ENCODE measurements at regions not wholly inside any gene's neighbourhood (a gene's known extent, or its start where the extent isn't known, plus 50 kb on each side); places are given as distances from the start of the nearest gene placed in this dataset.
"Not testable (repeated sequence)": the region's sequence is repeated elsewhere in the genome, so short reads cannot be mapped to it uniquely, and the experiment has no call there.

DNA sequence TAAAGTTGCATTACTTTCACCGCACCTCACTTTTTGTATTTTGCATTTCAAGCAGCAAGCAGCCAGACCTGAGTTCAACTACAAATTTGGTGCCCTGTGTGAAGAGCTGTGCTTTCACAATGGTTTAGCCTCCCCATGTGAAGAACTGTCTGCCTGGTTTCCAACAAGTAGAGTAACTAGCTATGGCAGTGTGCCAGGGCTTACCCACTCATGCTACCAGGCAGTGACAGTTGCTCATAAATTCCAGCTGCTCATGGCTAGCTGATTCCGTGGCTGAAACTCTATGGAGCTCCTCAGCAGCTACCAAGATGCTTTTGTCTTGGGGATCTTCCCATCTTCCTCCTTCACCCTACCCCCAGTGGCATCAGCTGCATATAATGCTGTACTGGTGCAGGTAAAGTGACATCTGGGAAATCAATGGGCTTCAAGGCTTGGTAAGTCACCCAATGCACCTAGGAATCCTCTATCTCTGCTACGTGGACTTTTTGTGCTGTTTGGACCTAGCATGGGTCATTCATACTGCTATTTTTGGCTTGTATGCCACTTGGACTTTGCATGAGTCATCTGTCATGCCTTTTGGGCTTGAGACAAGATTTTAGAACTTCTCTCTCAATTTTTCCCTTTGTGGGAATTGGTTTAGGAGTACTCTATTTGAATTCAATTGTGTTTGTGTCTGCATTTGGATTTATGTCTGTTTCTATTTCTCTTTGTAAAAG, 176.5 kb upstream of the GJE1 start:
- no peak for DNase-seq (ENCODE audit: low read depth)
- no peak overlapping the region for H3K4me3 ChIP-seq (ENCODE audit: low read depth, low read length)
- TF ChIP-seq, protein P1, sequence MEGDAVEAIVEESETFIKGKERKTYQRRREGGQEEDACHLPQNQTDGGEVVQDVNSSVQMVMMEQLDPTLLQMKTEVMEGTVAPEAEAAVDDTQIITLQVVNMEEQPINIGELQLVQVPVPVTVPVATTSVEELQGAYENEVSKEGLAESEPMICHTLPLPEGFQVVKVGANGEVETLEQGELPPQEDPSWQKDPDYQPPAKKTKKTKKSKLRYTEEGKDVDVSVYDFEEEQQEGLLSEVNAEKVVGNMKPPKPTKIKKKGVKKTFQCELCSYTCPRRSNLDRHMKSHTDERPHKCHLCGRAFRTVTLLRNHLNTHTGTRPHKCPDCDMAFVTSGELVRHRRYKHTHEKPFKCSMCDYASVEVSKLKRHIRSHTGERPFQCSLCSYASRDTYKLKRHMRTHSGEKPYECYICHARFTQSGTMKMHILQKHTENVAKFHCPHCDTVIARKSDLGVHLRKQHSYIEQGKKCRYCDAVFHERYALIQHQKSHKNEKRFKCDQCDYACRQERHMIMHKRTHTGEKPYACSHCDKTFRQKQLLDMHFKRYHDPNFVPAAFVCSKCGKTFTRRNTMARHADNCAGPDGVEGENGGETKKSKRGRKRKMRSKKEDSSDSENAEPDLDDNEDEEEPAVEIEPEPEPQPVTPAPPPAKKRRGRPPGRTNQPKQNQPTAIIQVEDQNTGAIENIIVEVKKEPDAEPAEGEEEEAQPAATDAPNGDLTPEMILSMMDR (IDR thresholded peaks at IDR 0.05; ENCODE audit: low read depth, low read length): no peak
- no peak for TF ChIP-seq POLR2A (IDR thresholded peaks at IDR 0.05; ENCODE audit: extremely low read depth, insufficient read length)
- TF ChIP-seq MYC (IDR thresholded peaks at IDR 0.05; ENCODE audit: low read depth, low read length): no peak
- TF ChIP-seq, protein P2, sequence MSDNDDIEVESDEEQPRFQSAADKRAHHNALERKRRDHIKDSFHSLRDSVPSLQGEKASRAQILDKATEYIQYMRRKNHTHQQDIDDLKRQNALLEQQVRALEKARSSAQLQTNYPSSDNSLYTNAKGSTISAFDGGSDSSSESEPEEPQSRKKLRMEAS (IDR thresholded peaks at IDR 0.05; ENCODE audit: low read depth, low read length): no peak

DNA sequence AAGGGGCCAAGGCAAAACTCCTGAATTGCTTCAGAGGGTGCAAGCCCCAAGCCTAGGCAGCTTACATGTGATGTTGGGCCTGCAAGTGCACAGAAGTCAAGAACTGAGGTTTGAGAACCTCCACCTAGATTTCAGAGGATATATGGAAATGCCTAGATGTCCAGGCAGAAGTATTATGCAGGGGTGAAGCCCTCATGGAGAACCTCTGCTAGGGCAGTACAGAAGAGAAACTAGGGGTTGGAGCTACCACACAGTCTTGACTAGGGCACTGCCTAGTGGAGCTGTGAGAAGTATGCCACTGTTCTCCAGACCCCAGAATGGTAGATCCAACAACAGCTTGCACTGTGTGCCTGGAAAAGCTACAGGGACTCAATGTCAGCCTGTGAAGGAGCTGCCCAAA, 179.7 kb upstream of the GJE1 start:
- H3K4me3 ChIP-seq (ENCODE audit: low read depth, low read length): no peak overlapping the region
- DNase-seq (ENCODE audit: low read depth): no peak
- TF ChIP-seq, protein P2 (IDR thresholded peaks at IDR 0.05; ENCODE audit: low read depth, low read length): no peak
- TF ChIP-seq, protein P1 (IDR thresholded peaks at IDR 0.05; ENCODE audit: low read depth, low read length): no peak
- TF ChIP-seq MYC (IDR thresholded peaks at IDR 0.05; ENCODE audit: low read depth, low read length) (no peak), POLR2A (IDR thresholded peaks at IDR 0.05; ENCODE audit: extremely low read depth, insufficient read length) (no peak)

DNA sequence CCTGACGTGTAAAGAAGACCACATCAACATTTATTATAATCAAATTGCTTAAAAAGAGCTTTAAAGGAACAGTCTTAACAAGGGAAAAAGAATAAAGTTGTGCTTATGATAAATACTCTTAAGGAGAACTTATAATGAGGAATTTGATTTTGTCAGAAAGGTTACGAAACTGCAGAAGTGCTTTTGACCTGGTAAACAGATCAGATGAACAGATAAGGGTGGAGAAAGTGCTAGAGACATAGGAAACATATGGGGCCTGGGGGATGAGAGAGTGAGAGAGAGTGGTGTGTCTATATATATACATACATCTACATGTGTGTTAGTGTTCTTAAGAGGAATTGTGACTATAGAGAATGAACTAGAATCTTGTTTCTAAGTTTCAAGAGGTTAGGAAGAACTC, 186.2 kb upstream of the GJE1 start:
- DNase-seq (ENCODE audit: low read depth): no peak
- TF ChIP-seq MYC (IDR thresholded peaks at IDR 0.05; ENCODE audit: low read depth, low read length) (no peak), POLR2A (IDR thresholded peaks at IDR 0.05; ENCODE audit: extremely low read depth, insufficient read length) (no peak)
- TF ChIP-seq, protein P2 (IDR thresholded peaks at IDR 0.05; ENCODE audit: low read depth, low read length): no peak
- TF ChIP-seq, protein P1 (IDR thresholded peaks at IDR 0.05; ENCODE audit: low read depth, low read length): no peak
- H3K4me3 ChIP-seq (ENCODE audit: low read depth, low read length): no peak overlapping the region

DNA sequence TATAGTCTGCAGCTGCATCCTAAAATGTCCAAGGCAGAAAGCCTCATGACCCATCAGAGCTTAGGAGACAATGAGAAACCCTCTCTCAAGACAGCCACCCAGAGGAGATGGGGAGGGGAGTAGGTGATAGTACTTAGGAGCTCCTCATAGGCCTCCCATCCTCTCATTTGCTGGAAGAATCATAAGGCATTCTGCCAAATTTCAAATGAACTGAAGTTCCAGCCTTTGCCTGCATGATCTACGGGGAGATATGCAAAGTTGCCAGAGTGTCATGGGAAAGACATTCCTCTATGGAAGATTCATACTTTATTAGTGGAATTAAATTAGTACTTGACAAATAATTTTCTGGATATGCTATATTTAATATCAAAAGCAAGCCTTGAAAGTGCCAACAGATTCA, 194.1 kb upstream of the GJE1 start:
- no peak overlapping the region for H3K4me3 ChIP-seq (ENCODE audit: low read depth, low read length)
- no peak for TF ChIP-seq MYC (IDR thresholded peaks at IDR 0.05; ENCODE audit: low read depth, low read length)
- TF ChIP-seq, protein P2 (IDR thresholded peaks at IDR 0.05; ENCODE audit: low read depth, low read length): no peak
- TF ChIP-seq, protein P1 (IDR thresholded peaks at IDR 0.05; ENCODE audit: low read depth, low read length): no peak
- no peak for TF ChIP-seq POLR2A (IDR thresholded peaks at IDR 0.05; ENCODE audit: extremely low read depth, insufficient read length)
- DNase-seq (ENCODE audit: low read depth): no peak

DNA sequence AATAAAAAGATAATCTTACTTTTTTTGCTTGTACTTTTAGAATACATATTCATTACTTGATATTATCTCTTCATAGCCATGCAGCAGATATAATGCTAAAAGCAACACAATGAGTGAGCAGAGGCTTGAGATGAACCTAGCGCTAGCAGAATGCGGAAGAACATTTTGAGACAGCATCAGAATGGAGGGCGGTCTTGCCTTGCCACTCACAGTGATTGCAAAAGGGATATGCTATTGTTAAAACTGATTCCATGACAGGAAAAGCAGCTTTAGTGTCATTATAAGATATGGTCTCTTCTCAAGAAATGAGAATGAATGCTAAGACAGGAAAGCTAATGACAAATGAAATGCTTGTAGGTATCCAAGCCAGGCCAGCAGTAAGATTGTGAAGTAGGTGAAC, 200.0 kb upstream of the GJE1 start:
- no peak for DNase-seq (ENCODE audit: low read depth)
- TF ChIP-seq, protein P1 (IDR thresholded peaks at IDR 0.05; ENCODE audit: low read depth, low read length): no peak
- TF ChIP-seq, protein P2 (IDR thresholded peaks at IDR 0.05; ENCODE audit: low read depth, low read length): no peak
- TF ChIP-seq POLR2A (IDR thresholded peaks at IDR 0.05; ENCODE audit: extremely low read depth, insufficient read length) (no peak), MYC (IDR thresholded peaks at IDR 0.05; ENCODE audit: low read depth, low read length) (no peak)
- H3K4me3 ChIP-seq (ENCODE audit: low read depth, low read length): no peak overlapping the region

DNA sequence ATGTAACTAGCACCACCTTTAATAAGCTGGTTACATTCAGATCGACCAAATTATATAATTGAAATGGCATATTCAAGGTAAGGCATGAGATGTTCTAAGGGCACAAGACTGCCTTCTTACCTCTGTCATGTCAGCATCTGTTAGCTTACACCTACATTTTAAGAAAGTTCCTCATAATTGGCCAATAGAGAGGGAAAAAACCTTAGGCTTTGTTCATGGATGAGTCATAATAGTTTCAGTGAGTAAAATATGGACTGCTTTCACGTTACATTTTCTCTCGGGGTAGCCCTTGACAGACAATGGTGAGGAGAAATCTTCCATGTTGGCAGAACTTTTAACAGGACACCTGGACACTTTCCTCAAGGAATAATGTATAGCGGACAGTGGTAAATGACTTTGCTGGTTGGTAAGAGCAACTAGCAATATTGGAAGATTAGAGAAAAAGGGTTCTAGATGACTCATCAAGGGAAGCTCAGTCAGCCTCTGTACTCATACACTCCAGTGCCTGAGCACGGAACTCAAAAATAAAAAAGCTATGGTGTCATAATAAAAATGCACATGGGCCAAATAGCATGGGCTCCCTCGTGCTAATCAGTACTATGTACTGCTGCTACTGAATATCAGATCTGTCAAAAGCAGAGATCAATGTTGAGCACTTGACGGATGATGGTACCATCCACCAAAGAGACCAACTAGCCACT, 206.4 kb upstream of the GJE1 start:
- DNase-seq (ENCODE audit: low read depth); H3K4me3 ChIP-seq (ENCODE audit: low read depth, low read length): not testable (repeated sequence)
